ENCODE measurements at regions not wholly inside any gene's neighbourhood (a gene's known extent, or its start where the extent isn't known, plus 50 kb on each side); places are given as distances from the start of the nearest gene placed in this dataset.

DNA sequence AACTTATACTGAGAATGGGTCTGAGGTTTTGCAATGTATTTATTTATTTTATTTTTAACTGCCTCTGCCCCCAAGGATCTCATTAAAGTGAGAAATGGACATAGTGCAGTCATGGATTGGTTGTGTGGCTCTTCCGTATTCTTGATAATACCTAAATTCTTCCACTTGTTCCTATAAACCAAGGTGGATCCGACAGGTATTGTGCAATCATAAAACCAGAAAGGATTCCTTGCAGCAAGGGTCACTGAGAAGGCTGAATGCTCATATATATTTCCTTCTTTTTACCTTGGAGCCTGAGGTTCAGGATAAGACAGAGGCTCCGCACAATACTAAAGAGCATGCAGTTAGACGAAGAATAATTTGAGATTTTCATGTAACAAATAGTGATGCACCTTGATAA, 826.0 kb upstream of the SOX11 start:
- Mint-ChIP-seq H3K27ac (no peak overlapping the region), H3K27me3 (no peaks in the 10 kb centered on the region), H3K4me3 (no peak overlapping the region), H3K36me3 (no peaks in the 10 kb centered on the region), H3K9me3 (peaks cover 2 to 15% (median 7%) of the 10 kb centered on the region in 7 donors), H3K4me1 (no peaks in the 10 kb centered on the region)
- no peaks in the 10 kb centered on the region for H3K4me1 ChIP-seq (ENCODE audit: control insufficient read depth, insufficient read depth, low read length, poor library complexity, severe bottlenecking)
- no peak for DNase-seq
- peaks cover 2 to 4% of the 10 kb centered on the region in 2 experiments for H3K9me3 ChIP-seq (ENCODE audit: control insufficient read depth in 2 of 2, low read length in 2 of 2)
- H3K27me3 ChIP-seq (ENCODE audit: control insufficient read depth, insufficient read depth, low read length), result no peaks in the 10 kb centered on the region
- no peak overlapping the region for H3K27ac ChIP-seq (ENCODE audit: insufficient read depth, low read length, poor library complexity, severe bottlenecking)
- H3K36me3 ChIP-seq (ENCODE audit: control insufficient read depth, insufficient read depth, low read length), result no peaks in the 10 kb centered on the region
- no peak overlapping the region for H3K4me3 ChIP-seq (ENCODE audit: low read depth, low read length)
- ATAC-seq (ENCODE audit: low read depth in 2 of 2), result no peak

GRCh38 chr2:4868466-4868865, 823.7 kb upstream of the SOX11 start:
- Histone ChIP-seq H3K9me3 (ENCODE audit: control insufficient read depth in 2 of 2, low read length in 2 of 2) (peaks cover 4 to 5% of the 10 kb centered on the region in 2 experiments), H3K4me1 (ENCODE audit: control insufficient read depth, insufficient read depth, low read length, poor library complexity, severe bottlenecking) (no peaks in the 10 kb centered on the region), H3K4me3 (ENCODE audit: low read depth, low read length) (no peak overlapping the region), H3K36me3 (ENCODE audit: control insufficient read depth, insufficient read depth, low read length) (no peaks in the 10 kb centered on the region), H3K27ac (ENCODE audit: insufficient read depth, low read length, poor library complexity, severe bottlenecking) (no peak overlapping the region), H3K27me3 (ENCODE audit: control insufficient read depth, insufficient read depth, low read length) (no peaks in the 10 kb centered on the region)
- Mint-ChIP-seq H3K27ac (no peak overlapping the region), H3K36me3 (no peaks in the 10 kb centered on the region), H3K9me3 (peaks cover 2 to 10% (median 7%) of the 10 kb centered on the region in 7 donors), H3K4me1 (no peaks in the 10 kb centered on the region), H3K4me3 (no peak overlapping the region), H3K27me3 (no peaks in the 10 kb centered on the region)
- ATAC-seq (ENCODE audit: low read depth in 2 of 2) (no peak), DNase-seq (no peak)

DNA sequence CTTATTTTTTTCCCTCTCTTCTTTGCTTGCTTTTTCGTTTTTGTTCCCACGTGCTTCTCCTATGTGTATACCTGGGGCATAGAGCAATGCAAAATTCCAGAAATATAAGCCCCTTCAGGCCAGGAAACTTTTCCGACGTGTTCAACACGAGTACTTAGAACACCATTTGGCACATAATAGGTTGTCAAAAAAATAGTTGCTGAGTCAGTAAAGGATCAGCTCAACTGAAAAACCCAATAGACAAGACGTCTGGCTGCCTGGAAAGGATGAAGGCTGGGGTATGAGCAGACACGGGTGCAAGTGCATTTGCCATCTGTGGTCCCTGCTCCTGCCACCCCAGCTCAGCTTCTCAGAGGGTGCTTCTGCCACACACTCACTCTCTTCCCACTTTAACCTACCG, 823.0 kb upstream of the SOX11 start:
- Histone ChIP-seq H3K9me3 (ENCODE audit: control insufficient read depth in 2 of 2, low read length in 2 of 2) (peaks cover 4 to 5% of the 10 kb centered on the region in 2 experiments), H3K27me3 (ENCODE audit: control insufficient read depth, insufficient read depth, low read length) (no peaks in the 10 kb centered on the region), H3K4me3 (ENCODE audit: low read depth, low read length) (no peak overlapping the region), H3K27ac (ENCODE audit: insufficient read depth, low read length, poor library complexity, severe bottlenecking) (no peak overlapping the region), H3K36me3 (ENCODE audit: control insufficient read depth, insufficient read depth, low read length) (no peaks in the 10 kb centered on the region), H3K4me1 (ENCODE audit: control insufficient read depth, insufficient read depth, low read length, poor library complexity, severe bottlenecking) (no peaks in the 10 kb centered on the region)
- Mint-ChIP-seq H3K4me3 (no peak overlapping the region), H3K27me3 (no peaks in the 10 kb centered on the region), H3K36me3 (no peaks in the 10 kb centered on the region), H3K4me1 (no peaks in the 10 kb centered on the region), H3K9me3 (peaks cover 2 to 12% (median 7%) of the 10 kb centered on the region in 7 donors), H3K27ac (no peak overlapping the region)
- ATAC-seq (ENCODE audit: low read depth in 2 of 2) (no peak), DNase-seq (no peak)

DNA sequence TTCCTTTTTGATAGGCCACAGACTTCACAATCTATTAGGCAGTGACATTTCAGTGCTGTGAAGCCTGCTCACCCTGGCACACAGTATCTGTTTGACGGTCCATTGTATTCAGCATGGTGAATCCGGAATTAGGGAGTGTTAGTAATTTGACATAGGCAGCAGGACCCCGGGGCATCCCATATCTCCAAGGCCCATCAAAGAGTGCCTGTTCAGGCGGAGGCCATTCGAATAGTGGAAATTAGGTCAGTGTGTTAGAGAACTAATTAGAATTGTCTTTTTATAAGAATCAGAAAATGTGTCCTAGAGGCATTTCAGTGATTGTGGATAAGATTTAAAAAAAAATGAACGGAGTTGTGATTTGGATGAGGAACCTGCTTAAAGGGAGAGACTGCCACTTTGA, 818.8 kb upstream of the SOX11 start:
- no peaks in the 10 kb centered on the region for H3K27me3 Mint-ChIP-seq
- no peak for DNase-seq
- no peak overlapping the region for H3K27ac Mint-ChIP-seq
- peaks cover 0 to 20% (median 5%) of the 10 kb centered on the region in 7 donors for H3K9me3 Mint-ChIP-seq
- no peaks in the 10 kb centered on the region for H3K4me1 Mint-ChIP-seq
- H3K4me3 Mint-ChIP-seq, result no peak overlapping the region
- H3K36me3 Mint-ChIP-seq, result no peaks in the 10 kb centered on the region
- no peaks in the 10 kb centered on the region for H3K36me3 ChIP-seq (ENCODE audit: control insufficient read depth, insufficient read depth, low read length)
- ATAC-seq (ENCODE audit: low read depth in 2 of 2), result no peak
- H3K4me3 ChIP-seq (ENCODE audit: low read depth, low read length), result no peak overlapping the region
- no peak overlapping the region for H3K27ac ChIP-seq (ENCODE audit: insufficient read depth, low read length, poor library complexity, severe bottlenecking)
- no peaks in the 10 kb centered on the region for H3K4me1 ChIP-seq (ENCODE audit: control insufficient read depth, insufficient read depth, low read length, poor library complexity, severe bottlenecking)
- peaks cover 0 to 11% of the 10 kb centered on the region in 2 experiments for H3K9me3 ChIP-seq (ENCODE audit: control insufficient read depth in 2 of 2, low read length in 2 of 2)
- H3K27me3 ChIP-seq (ENCODE audit: control insufficient read depth, insufficient read depth, low read length), result no peaks in the 10 kb centered on the region

DNA sequence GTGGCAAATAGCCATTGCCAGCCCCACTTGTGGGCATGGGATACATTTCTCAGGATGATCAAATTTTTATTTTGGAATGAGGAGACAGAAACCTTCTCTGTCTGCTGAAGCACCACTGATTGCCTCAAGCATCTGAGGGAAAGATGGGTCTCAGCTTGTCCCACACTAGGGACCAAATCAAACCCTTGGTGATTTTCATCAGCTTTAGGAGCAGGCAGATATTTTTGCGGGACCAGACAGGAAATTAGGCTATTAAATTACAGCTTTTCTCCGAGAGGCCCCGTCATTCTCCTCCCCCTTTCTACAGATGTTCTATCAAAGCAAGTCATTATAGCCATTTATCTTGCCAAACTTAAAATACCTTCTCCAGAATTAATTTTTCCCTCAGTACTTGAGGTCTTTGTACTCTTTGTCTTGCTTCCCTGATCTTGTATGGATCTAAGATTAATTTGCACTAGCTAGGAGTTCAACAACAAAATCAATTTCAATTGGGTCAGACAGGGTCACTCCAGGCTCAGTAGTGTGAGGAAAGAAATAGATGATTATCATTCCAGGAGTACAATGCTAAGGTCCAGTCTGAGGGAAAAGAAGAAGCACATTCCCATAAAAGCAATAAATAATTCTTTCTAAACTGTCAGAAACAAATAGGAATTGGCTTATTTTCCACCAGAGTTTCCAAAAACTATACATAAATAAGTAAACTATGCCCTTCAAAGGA, 818.1 kb upstream of the SOX11 start:
- Histone ChIP-seq H3K27me3 (ENCODE audit: control insufficient read depth, insufficient read depth, low read length) (no peaks in the 10 kb centered on the region), H3K4me3 (ENCODE audit: low read depth, low read length) (no peak overlapping the region), H3K36me3 (ENCODE audit: control insufficient read depth, insufficient read depth, low read length) (no peaks in the 10 kb centered on the region), H3K27ac (ENCODE audit: insufficient read depth, low read length, poor library complexity, severe bottlenecking) (no peak overlapping the region), H3K4me1 (ENCODE audit: control insufficient read depth, insufficient read depth, low read length, poor library complexity, severe bottlenecking) (no peaks in the 10 kb centered on the region), H3K9me3 (ENCODE audit: control insufficient read depth in 2 of 2, low read length in 2 of 2) (peaks cover 0 to 11% of the 10 kb centered on the region in 2 experiments)
- Mint-ChIP-seq H3K27ac (no peak overlapping the region), H3K9me3 (peaks cover 0 to 20% (median 5%) of the 10 kb centered on the region in 7 donors), H3K36me3 (no peaks in the 10 kb centered on the region), H3K4me3 (no peak overlapping the region), H3K4me1 (no peaks in the 10 kb centered on the region), H3K27me3 (no peaks in the 10 kb centered on the region)
- ATAC-seq (ENCODE audit: low read depth in 2 of 2) (no peak), DNase-seq (no peak)

DNA sequence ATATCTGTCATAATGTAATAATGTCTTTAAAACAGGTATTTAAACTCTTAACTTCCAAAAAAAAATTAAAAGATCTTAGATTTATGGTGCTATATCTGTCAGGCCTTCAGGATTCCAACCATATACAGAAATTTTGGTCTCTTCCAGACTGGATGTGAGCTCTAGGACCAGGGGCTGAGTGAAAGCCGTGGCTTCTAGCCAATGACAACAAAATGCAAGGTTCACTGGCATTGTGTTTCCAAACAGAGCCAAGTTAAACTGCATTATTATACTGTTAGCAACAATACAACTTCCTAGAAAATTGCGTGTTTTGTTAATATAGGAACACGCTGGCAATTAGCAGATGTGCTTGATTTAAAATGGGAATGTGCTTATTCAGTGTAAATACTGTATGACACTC, 809.8 kb upstream of the SOX11 start:
- Mint-ChIP-seq H3K4me1 (no peaks in the 10 kb centered on the region), H3K4me3 (no peak overlapping the region), H3K36me3 (no peaks in the 10 kb centered on the region), H3K27ac (no peak overlapping the region), H3K27me3 (no peaks in the 10 kb centered on the region), H3K9me3 (peaks cover 0 to 22% (median 3%) of the 10 kb centered on the region in 7 donors)
- no peak for DNase-seq
- H3K36me3 ChIP-seq (ENCODE audit: control insufficient read depth, insufficient read depth, low read length), result no peaks in the 10 kb centered on the region
- no peaks in the 10 kb centered on the region for H3K4me1 ChIP-seq (ENCODE audit: control insufficient read depth, insufficient read depth, low read length, poor library complexity, severe bottlenecking)
- H3K4me3 ChIP-seq (ENCODE audit: low read depth, low read length), result no peak overlapping the region
- peaks cover 3 to 5% of the 10 kb centered on the region in 2 experiments for H3K9me3 ChIP-seq (ENCODE audit: control insufficient read depth in 2 of 2, low read length in 2 of 2)
- no peak for ATAC-seq (ENCODE audit: low read depth in 2 of 2)
- no peak overlapping the region for H3K27ac ChIP-seq (ENCODE audit: insufficient read depth, low read length, poor library complexity, severe bottlenecking)
- H3K27me3 ChIP-seq (ENCODE audit: control insufficient read depth, insufficient read depth, low read length), result no peaks in the 10 kb centered on the region

DNA sequence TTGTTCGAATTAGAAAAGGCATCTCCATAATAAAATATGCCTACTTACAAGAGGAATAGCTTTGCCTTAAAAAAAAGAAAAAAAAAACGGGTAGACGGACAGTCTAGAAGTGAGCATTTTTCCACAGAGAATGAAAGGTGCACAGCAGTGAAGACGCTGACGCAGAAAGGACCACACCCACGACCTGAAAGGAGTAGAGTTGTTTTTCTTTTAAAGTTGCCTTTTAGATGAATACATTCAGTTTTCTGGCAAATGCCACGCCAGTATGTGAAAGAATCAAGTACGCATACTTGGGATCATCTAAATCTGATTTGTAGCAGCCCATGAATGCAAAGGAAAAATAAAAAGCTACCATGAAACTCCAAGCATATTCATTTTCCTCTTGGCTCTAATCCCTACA, 809.2 kb upstream of the SOX11 start:
- Mint-ChIP-seq H3K36me3 (no peaks in the 10 kb centered on the region), H3K27ac (no peak overlapping the region), H3K4me3 (no peak overlapping the region), H3K27me3 (no peaks in the 10 kb centered on the region), H3K9me3 (peaks cover 0 to 22% (median 3%) of the 10 kb centered on the region in 7 donors), H3K4me1 (no peaks in the 10 kb centered on the region)
- no peaks in the 10 kb centered on the region for H3K27me3 ChIP-seq (ENCODE audit: control insufficient read depth, insufficient read depth, low read length)
- DNase-seq (no peak), ATAC-seq (ENCODE audit: low read depth in 2 of 2) (no peak)
- H3K36me3 ChIP-seq (ENCODE audit: control insufficient read depth, insufficient read depth, low read length), result no peaks in the 10 kb centered on the region
- H3K27ac ChIP-seq (ENCODE audit: insufficient read depth, low read length, poor library complexity, severe bottlenecking), result no peak overlapping the region
- H3K4me1 ChIP-seq (ENCODE audit: control insufficient read depth, insufficient read depth, low read length, poor library complexity, severe bottlenecking), result no peaks in the 10 kb centered on the region
- H3K9me3 ChIP-seq (ENCODE audit: control insufficient read depth in 2 of 2, low read length in 2 of 2), result peaks cover 2 to 3% of the 10 kb centered on the region in 2 experiments
- H3K4me3 ChIP-seq (ENCODE audit: low read depth, low read length), result no peak overlapping the region

DNA sequence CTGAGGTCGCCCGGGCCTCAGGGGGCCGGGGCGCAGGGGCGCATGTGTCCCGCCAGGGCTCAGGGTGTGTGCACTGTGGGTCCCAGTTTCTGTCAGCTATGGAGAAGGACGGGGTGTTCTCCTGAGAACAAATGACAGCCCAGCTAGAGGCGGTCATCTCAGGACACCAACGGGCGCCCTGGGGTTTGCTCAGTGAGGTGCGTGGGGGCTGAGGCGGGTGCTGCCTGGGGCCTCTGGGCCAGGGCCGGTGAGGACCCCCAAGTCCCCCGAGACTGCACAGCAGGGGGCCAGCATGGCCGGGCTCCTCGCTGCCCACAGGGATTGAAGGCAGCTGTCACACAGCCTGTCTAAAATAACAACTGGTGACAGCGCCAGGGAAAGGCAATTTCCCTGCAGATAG, 808.8 kb upstream of the SOX11 start:
- no peaks in the 10 kb centered on the region for H3K36me3 Mint-ChIP-seq
- H3K27ac Mint-ChIP-seq, result no peak overlapping the region
- Histone ChIP-seq H3K36me3 (ENCODE audit: control insufficient read depth, insufficient read depth, low read length) (no peaks in the 10 kb centered on the region), H3K4me1 (ENCODE audit: control insufficient read depth, insufficient read depth, low read length, poor library complexity, severe bottlenecking) (no peaks in the 10 kb centered on the region), H3K4me3 (ENCODE audit: low read depth, low read length) (no peak overlapping the region), H3K27me3 (ENCODE audit: control insufficient read depth, insufficient read depth, low read length) (no peaks in the 10 kb centered on the region), H3K27ac (ENCODE audit: insufficient read depth, low read length, poor library complexity, severe bottlenecking) (no peak overlapping the region), H3K9me3 (ENCODE audit: control insufficient read depth in 2 of 2, low read length in 2 of 2) (peaks cover 2 to 3% of the 10 kb centered on the region in 2 experiments)
- H3K27me3 Mint-ChIP-seq, result no peaks in the 10 kb centered on the region
- H3K4me3 Mint-ChIP-seq, result no peak overlapping the region
- DNase-seq (no peak), ATAC-seq (ENCODE audit: low read depth in 2 of 2) (no peak)
- peaks cover 0 to 19% (median 2%) of the 10 kb centered on the region in 7 donors for H3K9me3 Mint-ChIP-seq
- H3K4me1 Mint-ChIP-seq, result no peaks in the 10 kb centered on the region

Data from CD4-positive, CD25-positive, alpha-beta regulatory T cell (primary cell).